Neural progenitor cell (in vitro differentiated cells): ENCODE measurements at regions not wholly inside any gene's neighbourhood (a gene's known extent, or its start where the extent isn't known, plus 50 kb on each side); places are given as distances from the start of the nearest gene placed in this dataset.

Experiments
- DNase-seq: peaks from one replicate; pipeline ENCODE4 v3.0.0-alpha.2; 2016; ENCODE audit warnings: low spot score
- H2AFZ ChIP-seq: fragments of 200-600 bp; sonication (generic); replicated peaks from 2 replicates; pipeline ENCODE4 v1.6.1; 2016; ENCODE audit warnings: antibody characterized with exemption
- H3F3A ChIP-seq: fragments of 200-600 bp; sonication (generic); 2 replicates; pipeline ENCODE4 v1.6.1; 2016; ENCODE audit warnings: antibody characterized with exemption, low read depth
- H3K27ac ChIP-seq: fragments of 200-600 bp; sonication (generic); 2 replicates; pipeline ENCODE4 v1.5.1; 2016; ENCODE audit warnings: mild to moderate bottlenecking
- H3K27me3 ChIP-seq: fragments of 200-600 bp; sonication (generic); 2 replicates; pipeline ENCODE4 v1.6.1; 2016; ENCODE audit warnings: mild to moderate bottlenecking, moderate library complexity
- H3K36me3 ChIP-seq: fragments of 200-600 bp; sonication (generic); 2 replicates; pipeline ENCODE4 v1.5.1; 2016
- H3K4me1 ChIP-seq: fragments of 200-600 bp; sonication (generic); 2 replicates; pipeline ENCODE4 v1.6.1; 2016; ENCODE audit warnings: mixed run types
- H3K4me2 ChIP-seq: fragments of 200-600 bp; sonication (generic); 2 replicates; pipeline ENCODE4 v1.6.1; 2016
- H3K4me3 ChIP-seq: fragments of 200-600 bp; sonication (generic); 2 replicates; pipeline ENCODE4 v1.5.1; 2016
- H3K79me2 ChIP-seq: fragments of 200-600 bp; sonication (generic); 2 replicates; pipeline ENCODE4 v1.6.1; 2016; ENCODE audit warnings: low read depth
- H3K9ac ChIP-seq: fragments of 200-600 bp; sonication (generic); 2 replicates; pipeline ENCODE4 v1.6.1; 2016
- H3K9me3 ChIP-seq: fragments of 200-600 bp; sonication (generic); 2 replicates; pipeline ENCODE4 v1.5.1; 2016; ENCODE audit warnings: low read depth
- H4K20me1 ChIP-seq: fragments of 200-600 bp; sonication (generic); 2 replicates; pipeline ENCODE4 v1.6.1; 2016; ENCODE audit warnings: low read depth
- H3K27ac Mint-ChIP-seq: 3 replicates; pipeline ENCODE4 v1.8.0; 2021; ENCODE audit warnings: mixed read lengths
- H3K27me3 Mint-ChIP-seq: 2 replicates; pipeline ENCODE4 v1.8.0; 2022; ENCODE audit warnings: low read depth, mild to moderate bottlenecking, inconsistent platforms, moderate library complexity, mixed read lengths; ENCODE audit not compliant: insufficient read depth
- H3K36me3 Mint-ChIP-seq: 3 replicates; pipeline ENCODE4 v1.8.0; 2021; ENCODE audit warnings: mixed read lengths
- H3K4me1 Mint-ChIP-seq: 3 replicates; pipeline ENCODE4 v1.8.0; 2021; ENCODE audit warnings: mixed read lengths
- H3K4me3 Mint-ChIP-seq: 3 replicates; pipeline ENCODE4 v1.8.0; 2021; ENCODE audit warnings: mild to moderate bottlenecking, moderate library complexity, mixed read lengths
- H3K9me3 Mint-ChIP-seq: 3 replicates; pipeline ENCODE4 v1.8.0; 2020; ENCODE audit warnings: mixed read lengths
- EZH2 ChIP-seq: fragments of 200-600 bp; sonication (generic); IDR thresholded peaks from 2 replicates; pipeline ENCODE4 v1.6.1; 2017; ENCODE audit warnings: antibody characterized with exemption, mild to moderate bottlenecking, moderate library complexity
- EZH2phosphoT487 ChIP-seq: fragments of 200-600 bp; sonication (generic); IDR thresholded peaks from 2 replicates; pipeline ENCODE4 v1.6.1; 2017; ENCODE audit warnings: antibody characterized with exemption
- TF ChIP-seq, protein P1 (sequence below): fragments of 200-600 bp; sonication (generic); IDR thresholded peaks from 2 replicates; pipeline ENCODE4 v1.5.1; 2017; ENCODE audit warnings: antibody characterized with exemption, mild to moderate bottlenecking

GRCh38 chr4:134145369-134145768, 56.2 kb downstream of the PABPC4L start:
- H3K27ac Mint-ChIP-seq = no peak overlapping the region
- Histone ChIP-seq H3K4me2 (no peak overlapping the region), H3K36me3 (no peaks in the 10 kb centered on the region), H3K79me2 (no peaks in the 10 kb centered on the region), H2AFZ (no peak overlapping the region), H3K27ac (no peak overlapping the region), H3F3A (no peaks in the 10 kb centered on the region), H3K27me3 (no peaks in the 10 kb centered on the region), H3K9me3 (no peaks in the 10 kb centered on the region), H4K20me1 (no peaks in the 10 kb centered on the region), H3K4me3 (no peak overlapping the region), H3K9ac (no peak overlapping the region), H3K4me1 (peaks cover 5% of the 10 kb centered on the region)
- TF ChIP-seq, protein P1, sequence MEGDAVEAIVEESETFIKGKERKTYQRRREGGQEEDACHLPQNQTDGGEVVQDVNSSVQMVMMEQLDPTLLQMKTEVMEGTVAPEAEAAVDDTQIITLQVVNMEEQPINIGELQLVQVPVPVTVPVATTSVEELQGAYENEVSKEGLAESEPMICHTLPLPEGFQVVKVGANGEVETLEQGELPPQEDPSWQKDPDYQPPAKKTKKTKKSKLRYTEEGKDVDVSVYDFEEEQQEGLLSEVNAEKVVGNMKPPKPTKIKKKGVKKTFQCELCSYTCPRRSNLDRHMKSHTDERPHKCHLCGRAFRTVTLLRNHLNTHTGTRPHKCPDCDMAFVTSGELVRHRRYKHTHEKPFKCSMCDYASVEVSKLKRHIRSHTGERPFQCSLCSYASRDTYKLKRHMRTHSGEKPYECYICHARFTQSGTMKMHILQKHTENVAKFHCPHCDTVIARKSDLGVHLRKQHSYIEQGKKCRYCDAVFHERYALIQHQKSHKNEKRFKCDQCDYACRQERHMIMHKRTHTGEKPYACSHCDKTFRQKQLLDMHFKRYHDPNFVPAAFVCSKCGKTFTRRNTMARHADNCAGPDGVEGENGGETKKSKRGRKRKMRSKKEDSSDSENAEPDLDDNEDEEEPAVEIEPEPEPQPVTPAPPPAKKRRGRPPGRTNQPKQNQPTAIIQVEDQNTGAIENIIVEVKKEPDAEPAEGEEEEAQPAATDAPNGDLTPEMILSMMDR = no peak
- TF ChIP-seq EZH2 = no peak
- TF ChIP-seq EZH2phosphoT487 = no peak
- no peaks in the 10 kb centered on the region for H3K9me3 Mint-ChIP-seq
- H3K27me3 Mint-ChIP-seq = no peaks in the 10 kb centered on the region
- no peak overlapping the region for H3K4me3 Mint-ChIP-seq
- H3K36me3 Mint-ChIP-seq = no peaks in the 10 kb centered on the region
- DNase-seq = no peak
- peaks cover 34% of the 10 kb centered on the region for H3K4me1 Mint-ChIP-seq

DNA sequence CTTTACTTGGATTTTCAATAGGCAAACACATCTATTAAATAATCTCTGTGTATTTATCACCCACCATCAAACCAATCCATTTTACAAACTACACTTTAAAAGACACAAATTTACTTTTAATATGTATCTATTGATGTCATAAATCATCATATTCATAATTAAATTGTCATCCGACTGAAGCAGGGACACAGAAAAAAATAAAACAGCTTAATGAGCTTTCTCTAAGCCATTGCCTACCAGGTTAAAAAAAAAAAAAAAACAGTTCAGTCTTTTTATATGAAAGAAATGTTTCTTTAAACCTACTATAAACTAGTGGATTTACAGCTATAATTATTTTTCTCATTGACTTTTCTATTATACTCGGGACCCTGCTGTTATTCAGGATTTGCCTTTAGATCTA, 57.3 kb downstream of the PABPC4L start:
- no peaks in the 10 kb centered on the region for H3K36me3 Mint-ChIP-seq
- no peak overlapping the region for H3K4me3 Mint-ChIP-seq
- Histone ChIP-seq H3K27ac (no peak overlapping the region), H4K20me1 (no peaks in the 10 kb centered on the region), H3K9me3 (no peaks in the 10 kb centered on the region), H3K9ac (no peak overlapping the region), H3K36me3 (no peaks in the 10 kb centered on the region), H2AFZ (no peak overlapping the region), H3K4me2 (no peak overlapping the region), H3K4me3 (no peak overlapping the region), H3F3A (no peaks in the 10 kb centered on the region), H3K27me3 (no peaks in the 10 kb centered on the region), H3K4me1 (peaks cover 2% of the 10 kb centered on the region), H3K79me2 (no peaks in the 10 kb centered on the region)
- no peak for DNase-seq
- peaks cover 29% of the 10 kb centered on the region for H3K4me1 Mint-ChIP-seq
- no peaks in the 10 kb centered on the region for H3K9me3 Mint-ChIP-seq
- H3K27ac Mint-ChIP-seq = no peak overlapping the region
- TF ChIP-seq EZH2phosphoT487 (no peak), EZH2 (no peak)
- TF ChIP-seq, protein P1 = no peak
- H3K27me3 Mint-ChIP-seq = no peaks in the 10 kb centered on the region

DNA sequence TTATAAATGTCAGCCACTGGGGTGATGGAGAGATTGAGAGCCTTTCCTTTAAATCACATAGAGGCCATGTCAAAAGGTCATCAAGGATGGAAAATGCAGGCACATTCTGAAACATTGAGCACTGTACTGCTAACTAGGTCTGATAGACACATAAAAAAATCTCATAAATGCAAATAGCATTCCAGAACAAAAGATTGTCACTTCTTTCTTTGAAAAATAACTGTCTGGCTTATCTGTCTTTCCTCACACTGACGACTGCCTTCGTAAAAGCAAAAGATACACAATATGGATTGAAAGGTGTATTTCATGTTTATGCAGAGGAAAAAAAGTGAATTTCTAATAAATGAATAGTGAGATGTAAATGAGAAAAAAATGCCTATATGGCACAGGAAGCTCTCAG, 59.9 kb downstream of the PABPC4L start:
- Histone ChIP-seq H3K36me3 (no peaks in the 10 kb centered on the region), H3K9ac (no peak overlapping the region), H3K27me3 (no peaks in the 10 kb centered on the region), H2AFZ (no peak overlapping the region), H3K9me3 (no peaks in the 10 kb centered on the region), H3K4me2 (no peak overlapping the region), H3K27ac (no peak overlapping the region), H3F3A (no peaks in the 10 kb centered on the region), H4K20me1 (no peaks in the 10 kb centered on the region), H3K4me3 (no peak overlapping the region), H3K4me1 (no peaks in the 10 kb centered on the region), H3K79me2 (no peaks in the 10 kb centered on the region)
- H3K9me3 Mint-ChIP-seq = no peaks in the 10 kb centered on the region
- H3K4me1 Mint-ChIP-seq = peaks cover 9% of the 10 kb centered on the region
- no peak overlapping the region for H3K27ac Mint-ChIP-seq
- no peak for DNase-seq
- H3K27me3 Mint-ChIP-seq = no peaks in the 10 kb centered on the region
- TF ChIP-seq EZH2phosphoT487 (no peak), EZH2 (no peak)
- TF ChIP-seq, protein P1 = no peak
- H3K4me3 Mint-ChIP-seq = no peak overlapping the region
- no peaks in the 10 kb centered on the region for H3K36me3 Mint-ChIP-seq

- Mint-ChIP-seq H3K27ac (no peak overlapping the region), H3K4me1 (peaks cover 2% of the 10 kb centered on the region), H3K9me3 (no peaks in the 10 kb centered on the region), H3K36me3 (no peaks in the 10 kb centered on the region), H3K4me3 (no peak overlapping the region), H3K27me3 (no peaks in the 10 kb centered on the region)
- Histone ChIP-seq H3K4me3 (no peak overlapping the region), H3K9me3 (no peaks in the 10 kb centered on the region), H3K4me2 (no peak overlapping the region), H3F3A (no peaks in the 10 kb centered on the region), H3K4me1 (no peaks in the 10 kb centered on the region), H3K27ac (no peak overlapping the region), H2AFZ (no peak overlapping the region), H3K9ac (no peak overlapping the region), H3K36me3 (no peaks in the 10 kb centered on the region), H3K79me2 (no peaks in the 10 kb centered on the region), H4K20me1 (no peaks in the 10 kb centered on the region), H3K27me3 (no peaks in the 10 kb centered on the region)
- TF ChIP-seq, protein P1 = no peak
- TF ChIP-seq EZH2 = no peak
- no peak for TF ChIP-seq EZH2phosphoT487
- DNase-seq = no peak
Observed at GRCh38 chr4:134139188-134139587, 62.4 kb downstream of the PABPC4L start.
